Activated naive CD4-positive, alpha-beta T cell treated with anti-CD3 and anti-CD28 coated beads, Interleukin-2, amount 50 U/mL, for 16 hours (primary cell): ENCODE measurements at regions not wholly inside any gene's neighbourhood (a gene's known extent, or its start where the extent isn't known, plus 50 kb on each side); places are given as distances from the start of the nearest gene placed in this dataset.
"Not testable (repeated sequence)": the region's sequence is repeated elsewhere in the genome, so short reads cannot be mapped to it uniquely, and the experiment has no call there.

Source experiments
- DNase-seq: peaks from one replicate; pipeline ENCODE4 v3.0.0-alpha.2; 2020

GRCh38 chr2:144914622-144915318, 394.9 kb upstream of the ZEB2 start:
- no peak for DNase-seq

DNA sequence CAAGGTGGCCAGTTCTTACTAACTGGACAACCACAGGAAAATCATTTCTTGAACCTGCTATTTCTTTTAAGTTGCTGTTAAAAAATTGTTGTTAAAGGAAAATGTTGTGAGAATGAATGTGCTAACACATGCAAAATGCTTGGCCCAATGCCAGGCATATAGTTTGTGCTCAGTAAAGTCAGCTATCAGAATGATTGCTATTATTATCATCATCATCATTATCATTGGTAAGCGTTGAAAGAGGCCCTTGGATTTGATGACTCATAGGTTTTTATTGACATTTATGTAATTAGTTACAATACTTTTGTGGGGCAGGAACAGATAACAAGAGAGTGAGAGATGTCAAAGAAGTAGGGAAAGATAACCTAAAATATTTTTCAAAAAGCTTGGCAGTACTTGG, 394.2 kb upstream of the ZEB2 start:
- no peak for DNase-seq

GRCh38 chr2:144912206-144912605, 392.3 kb upstream of the ZEB2 start:
- DNase-seq = no peak

- DNase-seq = no peak
Measured at GRCh38 chr2:144905956-144906355, 386.0 kb upstream of the ZEB2 start.

DNA sequence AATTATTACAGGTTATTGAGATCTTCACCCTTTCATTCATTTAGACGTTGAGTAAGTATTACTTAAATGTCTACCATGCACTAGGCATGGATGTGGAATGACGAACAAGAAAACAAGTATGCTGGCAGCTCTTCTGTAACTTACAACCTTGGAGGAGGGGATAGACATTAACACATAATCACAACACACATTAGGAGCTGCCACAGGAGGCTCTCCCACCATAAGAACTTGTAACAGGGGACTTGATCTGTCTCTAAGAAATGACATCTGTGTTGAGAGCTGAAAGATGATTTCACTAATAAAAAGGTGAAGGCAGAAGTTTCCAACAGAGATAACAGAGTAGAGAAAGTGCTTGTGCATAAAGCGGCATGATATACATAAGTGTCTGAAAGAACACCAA, 384.7 kb upstream of the ZEB2 start:
- DNase-seq = no peak

GRCh38 chr2:144903045-144903444, 383.1 kb upstream of the ZEB2 start:
- DNase-seq = not testable (repeated sequence)

- not testable (repeated sequence) for DNase-seq
Measured at GRCh38 chr2:144901386-144901785, 381.5 kb upstream of the ZEB2 start.

GRCh38 chr2:144896341-144896740, 376.4 kb upstream of the ZEB2 start:
- DNase-seq = no peak

DNA sequence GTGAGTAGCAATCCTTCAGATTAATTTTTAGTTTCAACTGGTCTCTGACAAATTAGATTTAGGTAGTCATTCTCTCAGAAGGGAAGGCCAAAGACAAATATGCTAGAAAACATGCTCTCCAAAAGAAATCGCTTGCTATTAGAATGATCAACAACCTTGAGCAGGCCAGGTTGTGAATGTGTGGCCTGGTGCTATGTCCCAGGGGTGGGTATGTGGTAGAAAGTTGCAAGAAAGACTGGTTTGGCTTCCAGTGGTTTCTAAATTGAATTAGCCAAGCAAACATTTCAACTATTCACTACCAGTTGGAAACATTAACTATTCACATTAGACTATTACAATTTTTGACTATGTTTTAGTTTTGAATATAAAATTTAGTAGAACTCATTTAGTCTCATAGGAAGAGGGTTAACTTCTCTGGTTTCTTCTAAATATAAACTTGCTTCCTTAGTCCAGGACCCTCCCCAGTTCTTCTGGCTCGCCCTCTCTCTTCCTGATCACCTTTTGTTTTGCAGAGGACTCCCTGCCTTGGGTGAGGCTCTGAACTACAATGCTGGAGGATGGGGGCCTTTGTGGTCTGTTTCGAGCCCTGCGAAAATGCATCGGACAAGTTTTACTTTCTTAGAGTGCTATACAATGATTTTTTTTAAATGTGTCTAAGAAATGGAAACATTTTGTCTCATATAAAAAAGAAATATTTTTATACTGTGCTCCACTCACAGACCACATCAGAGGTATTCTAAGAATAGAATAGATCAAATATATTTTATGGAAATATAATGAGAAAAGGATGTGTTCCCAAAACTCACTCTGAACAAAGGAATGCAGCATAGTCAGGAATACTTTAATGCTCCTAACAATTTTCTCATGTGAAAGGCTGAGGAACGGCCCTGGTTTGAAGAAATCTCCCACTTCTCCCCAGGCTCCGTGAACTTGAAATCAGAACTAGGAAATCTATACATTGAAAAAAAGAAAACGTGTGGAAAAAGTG, 375.0 kb upstream of the ZEB2 start:
- DNase-seq = no peak

DNA sequence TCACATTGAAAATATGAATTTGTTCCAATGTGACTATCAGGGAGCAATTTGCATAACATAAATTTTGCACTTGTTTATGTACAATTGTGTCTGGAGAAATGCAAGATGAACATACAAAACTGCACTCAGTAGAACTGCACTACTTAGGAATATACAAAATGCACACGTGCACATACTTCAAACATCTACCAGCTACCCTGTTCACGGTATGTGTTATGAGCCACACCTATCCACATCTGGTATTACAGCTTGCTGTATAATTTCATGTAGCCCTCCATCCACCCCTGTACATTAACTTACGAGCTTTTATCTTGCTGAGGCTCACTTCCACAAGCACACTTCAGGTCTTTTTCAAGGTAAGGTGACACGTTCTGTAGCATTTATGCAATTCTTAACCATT, 373.5 kb upstream of the ZEB2 start:
- DNase-seq = no peak

DNA sequence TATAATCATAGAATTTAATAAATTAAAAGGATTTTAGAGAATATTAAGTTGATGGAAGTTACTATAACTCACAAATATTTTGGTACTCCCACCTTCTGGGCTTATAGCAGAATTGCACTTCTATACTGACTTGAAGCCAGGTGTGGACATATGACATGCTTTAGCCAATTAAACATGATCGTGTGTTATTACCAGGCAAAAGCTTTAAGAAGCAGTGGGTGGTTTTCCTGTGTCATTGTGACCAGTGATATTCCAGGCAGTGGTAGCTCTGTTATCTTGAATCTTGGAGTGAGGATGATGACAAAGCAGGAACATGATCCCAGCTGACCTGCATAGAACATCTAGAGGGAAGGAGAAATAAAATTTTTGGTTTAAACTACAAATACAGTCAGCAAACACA, 370.9 kb upstream of the ZEB2 start:
- DNase-seq = no peak

DNA sequence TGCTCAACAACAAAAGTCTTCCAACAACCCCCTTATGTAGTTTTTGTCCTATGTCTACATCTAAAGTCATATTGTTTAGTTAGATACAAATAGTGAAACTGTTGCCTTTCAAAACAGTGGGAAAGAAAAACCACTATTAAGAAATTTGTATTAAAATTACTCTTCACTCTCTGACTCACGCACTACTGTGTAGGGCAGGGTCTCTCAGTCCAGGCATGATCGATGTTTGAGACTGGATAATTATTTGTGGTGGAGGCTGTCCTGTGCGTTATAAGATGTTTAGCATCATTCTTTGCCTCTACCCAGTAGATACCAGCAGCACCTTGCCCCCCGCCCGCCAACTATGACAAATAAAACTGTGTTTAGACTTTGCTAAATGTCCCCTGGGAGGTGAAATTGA, 369.4 kb upstream of the ZEB2 start:
- DNase-seq = no peak

DNA sequence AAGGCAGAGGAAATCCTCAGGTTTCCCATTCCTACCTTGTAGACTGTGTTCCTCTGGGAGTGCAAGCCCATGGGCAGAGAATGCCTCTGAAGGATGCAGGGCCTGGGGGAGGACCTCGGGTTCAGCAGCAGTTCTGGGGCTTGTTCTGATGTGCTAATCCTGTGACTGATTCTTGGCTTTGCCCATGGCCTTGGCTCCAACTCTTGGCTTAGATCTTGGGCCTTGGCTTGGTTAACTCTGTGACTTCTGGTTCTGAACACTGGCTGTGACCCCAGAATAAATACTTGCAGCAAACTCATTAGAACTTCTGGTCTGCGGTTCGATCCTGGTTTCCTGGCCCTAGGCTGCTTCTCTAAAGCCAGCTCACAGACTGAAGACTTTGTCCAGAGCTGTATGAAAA, 366.9 kb upstream of the ZEB2 start:
- DNase-seq = no peak

DNA sequence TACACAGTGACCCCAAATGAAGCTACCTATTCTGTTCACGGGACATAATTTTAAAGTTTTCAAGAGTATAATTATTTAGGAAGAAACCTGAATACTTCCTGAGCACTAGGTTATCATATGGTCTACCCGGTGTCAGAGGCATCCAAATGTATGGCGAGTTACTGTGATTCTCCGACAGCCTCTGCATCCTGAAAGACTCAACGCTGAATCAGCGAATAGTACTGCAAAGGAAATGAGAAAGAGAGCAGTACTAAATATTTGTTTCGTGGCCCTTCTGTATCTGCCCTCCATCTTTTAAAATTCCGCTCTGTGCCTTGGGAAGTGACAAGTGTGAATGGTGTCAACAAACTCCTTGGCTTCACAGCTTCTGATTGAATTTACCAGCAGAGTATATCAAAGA, 358.0 kb upstream of the ZEB2 start:
- DNase-seq = no peak

- no peak for DNase-seq
Measured at GRCh38 chr2:144876013-144876412, 356.1 kb upstream of the ZEB2 start.

DNA sequence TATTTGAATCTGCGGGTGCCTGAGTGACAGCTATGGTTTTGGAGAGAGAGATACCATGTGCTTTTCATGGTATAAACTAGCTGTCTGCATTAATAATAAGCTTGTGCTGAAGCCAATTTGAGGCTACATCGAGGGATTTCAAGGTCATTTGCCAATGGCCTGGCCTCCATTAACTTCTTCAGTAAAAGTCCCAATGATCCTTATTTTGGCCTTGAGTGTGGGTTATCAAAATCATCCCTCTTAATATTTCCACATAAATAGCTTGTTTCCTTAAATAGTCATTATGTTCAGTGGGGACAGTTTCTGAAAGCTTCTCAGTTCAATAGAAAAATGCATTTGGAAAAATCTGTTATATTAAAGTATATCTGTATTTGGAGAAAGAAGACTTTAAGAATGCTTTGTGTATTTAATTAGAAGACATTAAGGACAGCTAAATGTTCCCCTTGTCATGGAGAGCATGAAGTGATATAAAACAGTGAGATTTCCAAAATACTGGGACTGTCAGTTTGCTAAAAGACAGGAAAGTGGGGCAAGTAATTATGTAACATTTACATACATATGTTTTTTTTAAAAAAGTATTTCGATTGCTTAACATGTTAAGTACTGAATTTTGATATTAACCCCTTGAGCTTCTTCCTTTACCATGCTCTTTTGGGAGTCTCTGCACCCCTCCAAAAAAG, 355.5 kb upstream of the ZEB2 start:
- no peak for DNase-seq

DNA sequence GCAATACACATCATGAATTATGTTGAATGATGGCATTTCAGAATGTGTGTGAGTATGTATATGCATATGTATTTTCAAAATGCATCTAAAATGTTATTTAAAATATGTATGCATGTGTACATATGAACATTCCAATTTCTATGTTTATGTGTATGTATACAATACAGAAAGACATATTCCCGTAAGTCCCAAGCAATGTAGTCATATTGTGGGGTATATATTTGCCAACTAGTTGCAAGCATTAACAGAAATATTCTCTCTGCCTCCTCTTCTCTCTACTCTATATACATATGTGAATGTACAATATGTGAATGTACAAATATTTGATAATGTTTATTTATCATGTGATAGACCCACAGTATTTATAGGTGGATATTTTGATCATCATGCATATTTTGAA, 345.8 kb upstream of the ZEB2 start:
- DNase-seq = no peak

DNA sequence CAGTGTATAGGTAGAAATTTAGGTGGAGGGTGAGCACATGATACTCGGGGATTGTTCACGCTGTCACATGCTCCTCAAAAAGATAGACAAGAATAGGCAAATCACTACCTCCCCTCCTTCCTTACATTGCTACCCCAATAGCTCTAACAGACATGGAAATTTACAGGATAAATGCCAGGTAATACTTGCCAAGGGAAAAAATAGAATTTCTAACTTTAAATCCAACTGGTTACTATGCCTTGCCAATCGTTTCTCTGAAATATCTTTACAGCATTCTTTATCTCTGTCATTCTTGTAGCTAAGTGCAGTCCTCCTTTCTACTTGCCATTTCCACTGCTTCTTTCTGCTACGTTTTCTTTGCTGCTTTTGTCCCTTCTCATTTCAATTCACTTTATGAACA, 339.8 kb upstream of the ZEB2 start:
- DNase-seq = no peak

- no peak for DNase-seq
Measured at GRCh38 chr2:144858211-144858610, 338.3 kb upstream of the ZEB2 start.

DNA sequence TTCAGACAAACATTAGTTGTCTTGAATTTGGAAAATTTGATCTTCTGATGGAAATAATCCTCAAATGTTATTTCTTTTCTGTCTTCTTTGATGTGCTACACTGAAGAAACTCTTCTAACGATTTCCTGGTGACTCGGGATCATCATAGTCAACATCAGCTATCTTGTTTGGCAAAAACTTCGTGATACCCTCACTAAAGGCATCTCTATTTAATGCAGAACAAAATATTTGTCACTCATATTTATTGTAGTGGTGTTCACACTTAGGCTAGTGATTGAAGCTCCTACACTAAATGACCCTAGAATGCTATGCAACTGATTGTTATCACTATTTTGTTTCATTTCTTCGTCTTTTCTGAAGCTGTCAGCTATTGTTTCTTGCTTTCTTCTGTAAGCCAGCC, 334.7 kb upstream of the ZEB2 start:
- no peak for DNase-seq

- no peak for DNase-seq
Measured at GRCh38 chr2:144849612-144850011, 329.7 kb upstream of the ZEB2 start.

GRCh38 chr2:144848423-144848822, 328.5 kb upstream of the ZEB2 start:
- DNase-seq = no peak

- no peak for DNase-seq
Measured at GRCh38 chr2:144847347-144848080, 327.6 kb upstream of the ZEB2 start.
